OCI-LY1 (cell line): ENCODE measurements at regions not wholly inside any gene's neighbourhood (a gene's known extent, or its start where the extent isn't known, plus 50 kb on each side); places are given as distances from the start of the nearest gene placed in this dataset.

Experiments
- H2AFZ ChIP-seq: fragments of 200-600 bp; sonication (generic), shearing (Covaris generic); 2 replicates; pipeline ENCODE4 v1.6.0; 2014; ENCODE audit warnings: antibody characterized with exemption, mild to moderate bottlenecking, low read length
- H3F3A ChIP-seq: fragments of 200-600 bp; sonication (generic), shearing (Covaris generic); 2 replicates; pipeline ENCODE4 v1.6.0; 2014; ENCODE audit warnings: mild to moderate bottlenecking, antibody characterized with exemption, low read length, moderate library complexity; ENCODE audit not compliant: insufficient read depth
- H3K27ac ChIP-seq: fragments of 200-600 bp; sonication (generic); 2 replicates; pipeline ENCODE4 v1.5.1; 2014; ENCODE audit warnings: low read length, mixed run types, mild to moderate bottlenecking, low read depth; ENCODE audit not compliant: poor library complexity, severe bottlenecking
- H3K27me3 ChIP-seq: fragments of 200-600 bp; sonication (generic); 2 replicates; pipeline ENCODE4 v1.6.0; 2014; ENCODE audit warnings: antibody characterized with exemption, mild to moderate bottlenecking, low read length, moderate library complexity; ENCODE audit not compliant: insufficient read depth
- H3K36me3 ChIP-seq: fragments of 200-600 bp; sonication (generic); 2 replicates; pipeline ENCODE4 v1.6.1; 2014; ENCODE audit warnings: mild to moderate bottlenecking, antibody characterized with exemption, low read length, moderate library complexity, mixed read lengths; ENCODE audit not compliant: insufficient read depth
- H3K4me1 ChIP-seq: fragments of 200-600 bp; sonication (generic); 2 replicates; pipeline ENCODE4 v1.5.1; 2014; ENCODE audit warnings: mild to moderate bottlenecking, low read length, moderate library complexity; ENCODE audit not compliant: insufficient read depth, severe bottlenecking
- H3K4me2 ChIP-seq: fragments of 200-600 bp; sonication (generic), shearing (Covaris generic); 2 replicates; pipeline ENCODE4 v1.6.1; 2014; ENCODE audit warnings: low read length
- H3K4me3 ChIP-seq: fragments of 200-600 bp; sonication (generic); 2 replicates; pipeline ENCODE4 v1.5.1; 2014; ENCODE audit warnings: low read length, low read depth, mild to moderate bottlenecking, mixed read lengths; ENCODE audit not compliant: poor library complexity, severe bottlenecking
- H3K79me2 ChIP-seq: fragments of 200-600 bp; shearing (Covaris generic); 2 replicates; pipeline ENCODE4 v1.6.1; 2016; ENCODE audit warnings: mixed run types, low read length, mixed read lengths; ENCODE audit not compliant: insufficient read depth
- H3K9ac ChIP-seq: fragments of 200-600 bp; sonication (generic), shearing (Covaris generic); 2 replicates; pipeline ENCODE4 v1.6.1; 2014; ENCODE audit warnings: mild to moderate bottlenecking, low read length, mixed read lengths
- H3K9me2 ChIP-seq: fragments of 200-600 bp; sonication (generic), shearing (Covaris generic); 2 replicates; pipeline ENCODE4 v1.6.1; 2014; ENCODE audit warnings: low read depth, mild to moderate bottlenecking, low read length, mixed read lengths
- H3K9me3 ChIP-seq: fragments of 200-600 bp; shearing (Covaris generic); 2 replicates; pipeline ENCODE4 v1.6.1; 2014; ENCODE audit warnings: low read length, mixed read lengths
- H4K20me1 ChIP-seq: fragments of 200-600 bp; sonication (generic), shearing (Covaris generic); 2 replicates; pipeline ENCODE4 v1.6.0; 2016; ENCODE audit warnings: mild to moderate bottlenecking, low read length; ENCODE audit not compliant: insufficient read depth
- EZH2 ChIP-seq: fragments of 200-600 bp; sonication (generic), shearing (Covaris generic); IDR thresholded peaks from 2 replicates; pipeline ENCODE4 v1.8.0; 2017; ENCODE audit warnings: borderline replicate concordance, mixed run types, mild to moderate bottlenecking, antibody characterized with exemption, low read length, moderate library complexity, mixed read lengths
- TF ChIP-seq, protein P1 (sequence below): fragments of 200-600 bp; sonication (generic), shearing (Covaris generic); IDR thresholded peaks from 2 replicates; pipeline ENCODE4 v1.5.1; 2017; ENCODE audit warnings: mild to moderate bottlenecking, antibody characterized with exemption, low read length, moderate library complexity, mixed read lengths

GRCh38 chr7:24133691-24134090, 150.3 kb upstream of the NPY start:
- Histone ChIP-seq H3K9me2 (no peaks in the 10 kb centered on the region), H3K79me2 (no peaks in the 10 kb centered on the region), H3K9me3 (no peaks in the 10 kb centered on the region), H3K27me3 (no peaks in the 10 kb centered on the region), H2AFZ (no peak overlapping the region), H3K27ac (no peak overlapping the region), H3K4me3 (no peak overlapping the region), H3K4me2 (no peak overlapping the region), H3K36me3 (no peaks in the 10 kb centered on the region), H3K9ac (no peak overlapping the region), H4K20me1 (no peaks in the 10 kb centered on the region), H3F3A (no peaks in the 10 kb centered on the region), H3K4me1 (no peaks in the 10 kb centered on the region)
- TF ChIP-seq, protein P1, sequence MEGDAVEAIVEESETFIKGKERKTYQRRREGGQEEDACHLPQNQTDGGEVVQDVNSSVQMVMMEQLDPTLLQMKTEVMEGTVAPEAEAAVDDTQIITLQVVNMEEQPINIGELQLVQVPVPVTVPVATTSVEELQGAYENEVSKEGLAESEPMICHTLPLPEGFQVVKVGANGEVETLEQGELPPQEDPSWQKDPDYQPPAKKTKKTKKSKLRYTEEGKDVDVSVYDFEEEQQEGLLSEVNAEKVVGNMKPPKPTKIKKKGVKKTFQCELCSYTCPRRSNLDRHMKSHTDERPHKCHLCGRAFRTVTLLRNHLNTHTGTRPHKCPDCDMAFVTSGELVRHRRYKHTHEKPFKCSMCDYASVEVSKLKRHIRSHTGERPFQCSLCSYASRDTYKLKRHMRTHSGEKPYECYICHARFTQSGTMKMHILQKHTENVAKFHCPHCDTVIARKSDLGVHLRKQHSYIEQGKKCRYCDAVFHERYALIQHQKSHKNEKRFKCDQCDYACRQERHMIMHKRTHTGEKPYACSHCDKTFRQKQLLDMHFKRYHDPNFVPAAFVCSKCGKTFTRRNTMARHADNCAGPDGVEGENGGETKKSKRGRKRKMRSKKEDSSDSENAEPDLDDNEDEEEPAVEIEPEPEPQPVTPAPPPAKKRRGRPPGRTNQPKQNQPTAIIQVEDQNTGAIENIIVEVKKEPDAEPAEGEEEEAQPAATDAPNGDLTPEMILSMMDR = no peak

DNA sequence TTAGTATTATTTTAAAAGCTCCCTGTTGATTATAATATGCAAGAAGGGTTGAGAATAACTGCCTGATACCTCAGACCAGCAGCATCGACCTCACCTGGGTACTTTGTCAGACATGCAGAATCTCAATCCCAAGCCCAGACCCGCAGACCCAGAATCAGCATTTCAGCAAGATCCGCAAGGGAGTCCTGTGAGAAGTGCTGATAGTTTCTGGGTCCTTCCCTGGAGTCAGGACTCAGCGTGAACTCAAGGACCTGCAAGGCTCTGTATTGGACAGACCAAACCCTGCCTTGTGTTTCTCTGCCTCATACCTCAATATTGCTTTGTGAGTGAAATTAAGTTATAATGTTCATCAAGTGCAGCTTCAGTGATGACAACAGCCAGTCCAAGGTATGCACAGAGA, 149.5 kb upstream of the NPY start:
- H3K4me1 ChIP-seq = no peaks in the 10 kb centered on the region
- no peaks in the 10 kb centered on the region for H3K79me2 ChIP-seq
- no peaks in the 10 kb centered on the region for H3K27me3 ChIP-seq
- no peak overlapping the region for H3K9ac ChIP-seq
- no peak overlapping the region for H3K4me3 ChIP-seq
- no peaks in the 10 kb centered on the region for H4K20me1 ChIP-seq
- H3K9me2 ChIP-seq = no peaks in the 10 kb centered on the region
- H3F3A ChIP-seq = no peaks in the 10 kb centered on the region
- no peak overlapping the region for H3K27ac ChIP-seq
- no peak overlapping the region for H2AFZ ChIP-seq
- no peak for TF ChIP-seq EZH2
- TF ChIP-seq, protein P1 = no peak
- H3K4me2 ChIP-seq = no peak overlapping the region
- H3K9me3 ChIP-seq = no peaks in the 10 kb centered on the region
- no peaks in the 10 kb centered on the region for H3K36me3 ChIP-seq

DNA sequence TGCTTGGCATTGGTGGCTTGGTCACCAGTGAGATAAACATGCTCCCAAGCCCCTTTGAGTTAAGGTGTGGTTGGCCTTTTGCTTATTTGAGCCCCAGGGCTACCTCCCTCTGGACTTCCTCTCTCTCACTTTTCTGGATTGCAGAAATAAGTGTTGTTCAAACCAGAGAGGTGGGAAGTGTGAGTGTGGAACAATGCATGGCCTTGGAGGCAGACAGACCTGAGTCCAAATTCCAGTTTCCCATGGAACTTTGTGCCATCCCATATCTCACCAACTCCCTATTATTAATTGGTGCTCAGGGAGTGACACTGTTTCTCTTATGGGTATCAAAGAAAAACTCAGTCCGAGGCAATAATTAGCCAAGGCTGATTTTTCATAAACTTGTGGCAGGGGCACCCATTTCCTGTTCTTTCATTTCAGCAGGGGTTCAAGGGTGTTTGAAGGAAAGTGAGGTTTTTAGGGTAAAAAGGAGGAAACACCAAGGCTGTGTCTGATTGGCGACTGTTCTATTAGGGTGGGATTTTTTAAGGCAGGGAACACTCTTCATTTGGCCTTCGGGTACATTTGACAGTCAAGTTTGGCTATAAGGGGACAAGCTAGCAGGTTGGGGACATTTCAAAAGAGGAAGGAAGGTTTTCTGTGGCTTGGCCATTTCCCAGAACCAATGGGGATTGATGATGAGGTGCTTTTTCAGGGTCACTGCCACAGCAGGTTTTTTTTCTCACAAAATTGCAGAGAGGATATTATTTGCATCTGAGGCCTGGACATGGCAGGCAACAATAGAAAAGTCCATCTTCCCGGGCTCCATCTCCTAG, 148.8 kb upstream of the NPY start:
- no peak for TF ChIP-seq EZH2
- TF ChIP-seq, protein P1 = no peak
- no peaks in the 10 kb centered on the region for H3K79me2 ChIP-seq
- H3K4me3 ChIP-seq = no peak overlapping the region
- H3K9ac ChIP-seq = no peak overlapping the region
- H3K4me1 ChIP-seq = no peaks in the 10 kb centered on the region
- no peak overlapping the region for H3K4me2 ChIP-seq
- H2AFZ ChIP-seq = no peak overlapping the region
- no peaks in the 10 kb centered on the region for H3K27me3 ChIP-seq
- no peaks in the 10 kb centered on the region for H4K20me1 ChIP-seq
- no peaks in the 10 kb centered on the region for H3K9me3 ChIP-seq
- no peaks in the 10 kb centered on the region for H3K9me2 ChIP-seq
- no peak overlapping the region for H3K27ac ChIP-seq
- no peaks in the 10 kb centered on the region for H3K36me3 ChIP-seq
- no peaks in the 10 kb centered on the region for H3F3A ChIP-seq
